K562 (cell line): ENCODE measurements at regions not wholly inside any gene's neighbourhood (a gene's known extent, or its start where the extent isn't known, plus 50 kb on each side); places are given as distances from the start of the nearest gene placed in this dataset.

ENCODE experiments used
- ATAC-seq: fragments of 200-7000 bp; cut with Tn5 transposase; 3 replicates; pipeline ENCODE4 v1.9.1; 2020; ENCODE audit warnings: moderate library complexity
- BruUV-seq: library from RNA; stranded (reverse); fragments of 400-500 nt; replicated peaks from 2 replicates; lab custom pipeline; 2021; lab: Mats Ljungman, UMichigan
- CTCF ChIA-PET: fragments of 300-600 bp; formaldehyde crosslinking; extraction: SDS; loops from one replicate; lab custom pipeline; 2021; ENCODE audit warnings: low intra/inter-chr PET ratio; lab: Yijun Ruan, JAX
- POLR2A ChIA-PET: fragments of 300-600, 350-650 bp; sonication (Branson Sonifier 250); formaldehyde crosslinking; extraction: SDS; loops from one replicate; lab custom pipeline; 2021; ENCODE audit warnings: antibody characterized with exemption, inconsistent platforms; lab: Yijun Ruan, JAX
- DNase-seq, 4 experiments: peaks; one replicate each; pipeline versions ENCODE4 v3.0.0 to v3.0.0-alpha.2; 2011 to 2018; ENCODE audit warnings: low spot score in 3 of 4, mixed read lengths in 3 of 4; ENCODE audit errors: extremely low read depth in 1 of 4
- FAIRE-seq: peaks from 2 replicates; lab custom pipeline; 2011; peaks lifted over from hg19 to GRCh38; lab: Jason Lieb, UNC
- H2AFZ ChIP-seq: 2 replicates; pipeline ENCODE4 v1.6.0; 2011; ENCODE audit warnings: low read depth, low read length, control low read depth, inconsistent platforms
- H3K27ac ChIP-seq: fragments of 200-600 bp; 3 replicates; pipeline ENCODE4 v1.8.0; 2011; ENCODE audit warnings: low read depth, mild to moderate bottlenecking, control low read depth, inconsistent platforms, low read length, moderate library complexity, mixed read lengths; ENCODE audit errors: extremely low read depth
- H3K27me3 ChIP-seq, 2 experiments: fragments of 300-600 bp in 1 of 2; 2 replicates in 1 of 2; 3 replicates in 1 of 2; pipeline versions ENCODE4 v1.6.0 to v1.8.0; 2011; ENCODE audit warnings: inconsistent platforms in 2 of 2, low read length in 2 of 2, mild to moderate bottlenecking in 1 of 2, mixed read lengths in 1 of 2, moderate library complexity in 1 of 2; ENCODE audit not compliant: control insufficient read depth in 2 of 2, insufficient read depth in 2 of 2
- H3K36me3 ChIP-seq: fragments of 300-600 bp; 3 replicates; pipeline ENCODE4 v1.8.0; 2011; ENCODE audit warnings: mild to moderate bottlenecking, low read length, inconsistent platforms; ENCODE audit not compliant: control insufficient read depth, insufficient read depth
- H3K4me1 ChIP-seq, 2 experiments: fragments of 200-600 bp in 1 of 2; replicated peaks in 1 of 2; 2 replicates in 1 of 2; 3 replicates in 1 of 2; pipeline versions ENCODE4 v1.5.1 to v1.8.0; 2011; ENCODE audit warnings: inconsistent platforms in 2 of 2, low read length in 2 of 2, mild to moderate bottlenecking in 1 of 2, mixed read lengths in 1 of 2, moderate library complexity in 1 of 2; ENCODE audit not compliant: control insufficient read depth in 2 of 2, insufficient read depth in 2 of 2
- H3K4me2 ChIP-seq: 2 replicates; pipeline ENCODE4 v1.6.1; 2011; ENCODE audit warnings: low read length, control low read depth, inconsistent platforms, mixed read lengths; ENCODE audit not compliant: insufficient read depth
- H3K4me3 ChIP-seq: fragments of 200-600 bp; sonication (generic), shearing (Covaris generic); 2 replicates; pipeline ENCODE4 v1.5.1; 2016; ENCODE audit warnings: control low read depth, inconsistent platforms
- H3K79me2 ChIP-seq: fragments of 200-600 bp; 3 replicates; pipeline ENCODE4 v1.8.0; 2011; ENCODE audit warnings: low read length, inconsistent platforms; ENCODE audit not compliant: control insufficient read depth, insufficient read depth
- H3K9ac ChIP-seq, 2 experiments: 2 replicates each; pipeline versions ENCODE4 v1.6.0 to v1.6.1; 2011; ENCODE audit warnings: low read depth in 2 of 2, low read length in 2 of 2, control low read depth in 1 of 2, inconsistent platforms in 1 of 2, mild to moderate bottlenecking in 1 of 2, mixed read lengths in 1 of 2; ENCODE audit not compliant: insufficient read depth in 1 of 2
- H3K9me1 ChIP-seq: one replicate; pipeline ENCODE4 v1.6.0; 2011; ENCODE audit warnings: inconsistent platforms, mild to moderate bottlenecking, low read length, moderate library complexity; ENCODE audit not compliant: control insufficient read depth, insufficient read depth
- H3K9me3 ChIP-seq: replicated peaks from 2 replicates; pipeline ENCODE4 v1.5.1; 2011; ENCODE audit warnings: low read depth, low read length, inconsistent platforms; ENCODE audit not compliant: control insufficient read depth, insufficient read depth
- H4K20me1 ChIP-seq: replicated peaks from 2 replicates; pipeline ENCODE4 v1.6.1; 2011; ENCODE audit warnings: low read length, inconsistent platforms, mixed read lengths; ENCODE audit not compliant: control insufficient read depth, insufficient read depth
- CHD1 ChIP-seq: fragments of 200-600 bp; sonication (generic); IDR thresholded peaks from one replicate; pipeline ENCODE4 v1.6.1; 2012; ENCODE audit warnings: mild to moderate bottlenecking, moderate library complexity, low read length, inconsistent platforms
- E2F5 ChIP-seq: sonication (generic); formaldehyde crosslinking; IDR thresholded peaks from 2 replicates; pipeline ENCODE4 v1.8.0; 2022; ENCODE audit warnings: mild to moderate bottlenecking, missing genetic modification reagents
- MAFG ChIP-seq: fragments of 450-650 bp; conservative IDR thresholded peaks from 2 replicates; pipeline ENCODE4 v1.6.1; 2016; ENCODE audit warnings: missing genetic modification characterization, missing compliant biosample characterization
- MAFK ChIP-seq: IDR thresholded peaks from 2 replicates; pipeline ENCODE4 v1.6.1; 2011; ENCODE audit warnings: low read length, improper control_type of control experiment
- MGA ChIP-seq: fragments of 450-650 bp; IDR thresholded peaks from 2 replicates; pipeline ENCODE4 v1.6.1; 2016; ENCODE audit warnings: mild to moderate bottlenecking, moderate library complexity
- SFPQ ChIP-seq: fragments of 200-400 bp; formaldehyde crosslinking; IDR thresholded peaks from 2 replicates; pipeline ENCODE4 v1.6.1; 2017; ENCODE audit warnings: mild to moderate bottlenecking, low read depth, low read length, moderate library complexity
- YY1 ChIP-seq, 3 experiments: IDR thresholded peaks; 2 replicates each; pipeline ENCODE4 v1.6.1; 2011; ENCODE audit warnings: low read length in 2 of 3, mild to moderate bottlenecking in 2 of 3, moderate library complexity in 2 of 3, borderline replicate concordance in 1 of 3, control low read depth in 1 of 3, low read depth in 1 of 3; ENCODE audit not compliant: insufficient read depth in 3 of 3, insufficient replicate concordance in 2 of 3, control insufficient read depth in 1 of 3, insufficient read length in 1 of 3; ENCODE audit errors: extremely low read depth in 1 of 3
- ZNF239 ChIP-seq: fragments of 250-450 bp; sonication (Bioruptor Pico); IDR thresholded peaks from 2 replicates; pipeline ENCODE4 v1.4.0; 2020; ENCODE audit warnings: mild to moderate bottlenecking
- WGBS: fragments of 100-300 bp; shearing (Covaris generic); methylation state at CpG from one replicate; pipeline ENCODE4 v1.1.6; 2016; ENCODE audit warnings: low coverage, mixed read lengths; ENCODE audit not compliant: insufficient coverage; ENCODE audit errors: missing lambda C conversion rate; 5-methylcytosine and 5-hydroxymethylcytosine counted together
- in situ Hi-C: fragments of 300-500 bp; cut with MboI; formaldehyde crosslinking; loops from 4 replicates; pipeline ENCODE4 v1.15.0; 2018; ENCODE audit warnings: inconsistent platforms, mixed read lengths
- intact Hi-C: fragments of 100-400 bp; cut with micrococcal nuclease; formaldehyde crosslinking; loops from 2 replicates; pipeline ENCODE4 v1.14.2; 2022

GRCh38 chr17:54381482-54381881, 519.2 kb upstream of the TOM1L1 start:
- H3K36me3 ChIP-seq: no peaks in the 10 kb centered on the region
- no peaks in the 10 kb centered on the region; the same call in 1 of the 2 replicates for H3K9me3 ChIP-seq
- DNase-seq (no peak), ATAC-seq (no peak), FAIRE-seq (no peak)
- no peaks in the 10 kb centered on the region for H3K27me3 ChIP-seq
- no peak overlapping the region for H3K4me2 ChIP-seq
- CTCF ChIA-PET: no interaction called here
- no peaks in the 10 kb centered on the region for H3K9me1 ChIP-seq
- no peaks in the 10 kb centered on the region for H4K20me1 ChIP-seq
- in situ Hi-C loops (no loop called here), intact Hi-C loops (no loop called here)
- no peak overlapping the region for H3K27ac ChIP-seq
- H3K4me1 ChIP-seq: no peaks in the 10 kb centered on the region
- no peaks in the 10 kb centered on the region for H3K79me2 ChIP-seq
- no TSS peak for BruUV-seq
- WGBS: 10% methylated on average over 3 of the region's 3 CpGs
- no peak overlapping the region for H2AFZ ChIP-seq
- no peak overlapping the region for H3K4me3 ChIP-seq
- H3K9ac ChIP-seq: no peak overlapping the region
- POLR2A ChIA-PET: no interaction called here
- TF ChIP-seq ZNF239 (CRISPR knock-in tag): no peak
- no peak for TF ChIP-seq SFPQ
- TF ChIP-seq MGA: no peak
- peak; percentile 78 for TF ChIP-seq MAFG (tag)
- no peak for TF ChIP-seq CHD1
- TF ChIP-seq E2F5 (CRISPR knock-in tag): no peak
- TF ChIP-seq MAFK: peak; percentile 96
- no peak for TF ChIP-seq YY1 (IDR thresholded peaks at IDR 0.05; ENCODE audit: borderline replicate concordance in 1 of 3, control insufficient read depth in 1 of 3, extremely low read depth in 1 of 3, insufficient read depth in 3 of 3, insufficient read length in 1 of 3, insufficient replicate concordance in 2 of 3, low read depth in 1 of 3, low read length in 2 of 3)
